ENCODE measurements at regions not wholly inside any gene's neighbourhood (a gene's known extent, or its start where the extent isn't known, plus 50 kb on each side); places are given as distances from the start of the nearest gene placed in this dataset.
"Not testable (repeated sequence)": the region's sequence is repeated elsewhere in the genome, so short reads cannot be mapped to it uniquely, and the experiment has no call there.

- DNase-seq = not testable (repeated sequence)
Observed at GRCh38 chr9:36458430-36458915, 58.4 kb upstream of the RNF38 start.

GRCh38 chr9:36457836-36458429, 57.9 kb upstream of the RNF38 start:
- no peak for DNase-seq

GRCh38 chr9:36456480-36457065, 56.5 kb upstream of the RNF38 start:
- DNase-seq = no peak

GRCh38 chr9:36451949-36452348, 51.9 kb upstream of the RNF38 start:
- DNase-seq = no peak

- peak; percentile 68 for DNase-seq
Observed at GRCh38 chr9:36450110-36450732, 50.2 kb upstream of the RNF38 start.

All from midbrain (tissue), 1 donor.